ENCODE measurements at regions not wholly inside any gene's neighbourhood (a gene's known extent, or its start where the extent isn't known, plus 50 kb on each side); places are given as distances from the start of the nearest gene placed in this dataset.
"Not testable (repeated sequence)": the region's sequence is repeated elsewhere in the genome, so short reads cannot be mapped to it uniquely, and the experiment has no call there.

DNA sequence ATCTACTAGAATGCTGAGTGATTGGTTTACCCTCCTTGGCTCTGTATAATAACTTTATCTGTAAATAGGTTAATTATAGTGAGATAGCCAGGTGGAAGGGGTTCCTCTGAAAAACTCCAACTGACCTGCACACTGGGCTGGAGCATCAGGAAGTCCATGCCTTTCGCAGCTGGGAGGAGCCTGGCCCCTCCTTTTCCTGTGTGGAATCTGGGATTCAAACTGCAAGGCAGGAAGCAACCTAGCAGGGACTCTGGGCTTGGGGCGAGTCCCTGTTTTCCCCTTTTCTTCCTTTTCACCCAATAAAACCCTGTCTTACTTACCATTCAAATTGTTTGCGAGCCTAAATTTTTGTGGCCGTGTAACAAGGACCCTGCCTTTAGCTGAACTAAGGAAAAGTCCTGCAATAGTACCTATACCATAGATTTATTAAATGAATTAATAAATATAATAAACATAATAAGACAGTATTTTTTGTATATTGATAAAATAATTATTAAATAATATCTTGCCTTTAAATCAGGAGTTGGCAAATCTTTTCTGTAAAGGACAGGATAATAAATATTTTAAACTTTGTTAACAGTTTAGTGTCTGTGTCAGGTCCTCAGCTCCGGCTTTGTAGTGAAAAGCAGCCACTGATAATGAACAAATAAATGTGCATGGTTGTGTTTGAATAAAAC lies 406.2 kb upstream of the MMS22L start:
- DNase-seq: no peak

DNA sequence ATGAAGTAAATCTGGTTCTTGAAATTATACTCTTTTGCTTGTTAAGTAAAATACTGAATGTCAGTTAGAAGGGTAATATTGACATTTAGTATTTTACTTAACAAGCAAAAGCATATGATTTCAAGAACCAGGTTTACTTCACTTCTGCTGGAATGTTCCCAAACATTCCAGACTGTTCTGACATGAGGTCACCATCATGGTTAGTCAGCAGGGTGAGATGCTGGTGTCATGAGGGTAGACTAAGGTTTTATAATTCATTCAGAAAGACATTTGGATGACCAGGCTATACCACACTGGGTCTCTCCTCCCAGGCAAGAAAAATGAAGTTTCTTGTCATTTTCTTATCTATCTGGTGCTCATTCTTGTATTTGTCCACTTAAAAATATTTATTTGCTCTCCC lies 414.4 kb upstream of the MMS22L start:
- no peak for DNase-seq

GRCh38 chr6:97701801-97702200 lies 418.8 kb upstream of the MMS22L start:
- DNase-seq: no peak

DNA sequence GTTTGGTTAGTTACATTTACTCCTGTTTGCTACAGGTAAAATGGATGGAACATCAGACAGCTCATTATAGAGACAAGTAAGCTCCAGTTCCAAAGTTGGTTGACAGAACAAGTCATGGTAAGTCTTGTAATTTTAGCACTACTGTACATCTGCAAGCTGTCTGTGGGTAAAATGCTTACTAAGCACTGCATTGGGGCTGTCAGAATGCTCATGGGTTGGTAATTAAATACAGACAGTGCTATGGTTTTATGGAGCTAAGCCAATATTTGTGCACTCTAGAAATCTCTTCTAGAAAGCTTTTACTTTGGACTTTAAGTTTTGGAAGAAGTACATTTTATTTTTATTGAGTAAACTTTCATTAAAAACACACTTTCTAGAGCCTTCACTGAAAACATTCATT lies 419.2 kb upstream of the MMS22L start:
- no peak for DNase-seq

DNA sequence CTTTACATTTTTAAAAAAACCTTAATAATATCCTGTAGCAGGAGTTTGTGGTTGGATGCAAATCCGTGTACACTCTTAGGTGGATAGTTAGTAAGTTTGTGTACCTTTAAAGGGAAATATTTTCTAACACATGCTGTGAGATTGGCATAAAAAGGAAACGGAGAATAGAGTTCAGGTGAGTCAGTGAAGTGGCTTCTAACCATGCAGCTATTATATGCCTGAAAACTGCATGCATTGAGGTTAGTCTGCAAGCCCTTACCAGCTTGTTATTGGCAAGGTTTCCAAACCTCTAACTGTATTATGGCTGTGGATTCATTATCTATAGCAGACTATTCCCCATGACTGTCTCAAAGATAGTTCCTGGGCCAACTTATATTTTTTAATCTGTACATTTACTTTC lies 420.6 kb upstream of the MMS22L start:
- no peak for DNase-seq

DNA sequence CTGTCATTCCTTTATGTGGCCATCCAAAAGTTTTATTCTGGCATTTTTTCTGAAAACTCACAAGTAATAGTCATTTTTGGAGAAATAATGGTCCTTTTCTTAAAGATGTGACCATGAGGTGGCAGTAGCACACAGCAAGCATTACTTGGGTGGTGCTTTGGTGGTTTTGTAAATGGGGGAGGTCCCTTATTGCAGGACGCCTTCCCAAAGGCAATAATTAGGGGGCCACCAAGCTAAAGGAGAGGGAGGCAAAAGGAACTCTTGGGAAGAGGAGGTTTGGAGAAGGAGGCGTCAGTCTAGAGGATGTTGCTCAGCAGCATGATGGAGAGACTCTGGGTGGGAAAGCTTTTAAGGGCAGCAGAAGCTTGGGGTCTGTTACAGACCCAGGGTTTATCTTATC lies 422.6 kb upstream of the MMS22L start:
- DNase-seq: no peak

- no peak for DNase-seq
Measured at GRCh38 chr6:97712751-97713150, 429.7 kb upstream of the MMS22L start.

- DNase-seq: no peak
Measured at GRCh38 chr6:97714772-97715171, 431.8 kb upstream of the MMS22L start.

DNA sequence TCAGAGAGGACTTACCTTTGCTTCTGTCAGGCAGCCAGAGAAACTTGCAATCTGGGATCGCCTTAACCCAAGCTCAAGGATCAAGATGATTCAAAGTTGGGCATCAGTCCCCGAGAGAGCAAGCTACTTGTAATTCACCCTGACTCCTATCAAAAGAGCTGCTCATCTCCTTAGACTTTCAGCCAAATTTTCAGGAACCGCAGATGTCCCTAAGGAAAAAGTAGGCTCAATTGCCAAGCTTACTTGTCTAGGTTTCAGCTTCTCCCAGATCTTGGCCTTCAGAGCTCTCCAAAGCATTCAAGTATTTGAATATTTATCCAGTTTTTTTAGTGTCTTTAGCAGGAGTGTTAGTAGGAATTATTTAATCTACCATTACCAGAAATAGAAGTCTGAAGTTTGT lies 434.1 kb upstream of the MMS22L start:
- DNase-seq: no peak

DNA sequence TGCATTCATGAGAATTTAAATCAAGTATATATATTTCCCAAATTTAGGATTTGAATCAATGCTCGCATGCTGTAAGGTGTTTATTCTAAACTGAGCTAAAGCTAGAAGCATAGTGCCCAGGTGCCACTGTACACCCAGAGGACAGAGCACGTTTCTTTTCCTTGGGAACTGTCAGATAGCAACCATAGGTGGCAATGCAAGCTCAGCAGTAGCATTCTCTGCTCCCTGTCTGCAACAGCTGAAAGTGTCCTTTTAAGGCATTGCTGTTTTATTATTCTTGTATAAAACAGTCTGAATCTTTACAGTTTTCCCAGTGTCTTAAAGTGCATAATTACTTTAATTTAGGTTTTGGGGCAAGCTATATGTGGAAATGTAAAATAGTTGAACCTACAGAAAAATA lies 443.4 kb upstream of the MMS22L start:
- no peak for DNase-seq

GRCh38 chr6:97732045-97732444 lies 449.0 kb upstream of the MMS22L start:
- no peak for DNase-seq

GRCh38 chr6:97757575-97757974 lies 474.6 kb upstream of the MMS22L start:
- DNase-seq: no peak

DNA sequence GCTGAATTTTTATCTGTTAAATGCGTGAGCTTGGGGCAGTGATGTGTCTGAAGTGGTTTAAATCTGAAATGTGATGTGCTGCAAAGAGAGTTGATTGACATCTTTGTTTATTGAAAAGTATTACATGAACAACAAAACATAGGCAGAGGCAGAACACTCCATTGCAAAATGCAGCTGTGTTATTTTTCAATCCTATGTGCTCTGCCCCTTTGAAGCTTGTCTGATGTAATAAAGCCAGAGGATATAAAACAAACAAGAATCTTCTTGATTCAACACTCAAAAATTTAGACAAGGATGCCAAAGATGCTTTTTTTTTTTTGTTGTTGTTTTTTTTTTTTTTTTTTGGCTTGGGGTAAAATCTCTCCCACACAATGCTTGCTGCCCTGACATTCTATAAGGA lies 482.4 kb upstream of the MMS22L start:
- DNase-seq: no peak

GRCh38 chr6:97771372-97771771 lies 488.4 kb upstream of the MMS22L start:
- no peak for DNase-seq

DNA sequence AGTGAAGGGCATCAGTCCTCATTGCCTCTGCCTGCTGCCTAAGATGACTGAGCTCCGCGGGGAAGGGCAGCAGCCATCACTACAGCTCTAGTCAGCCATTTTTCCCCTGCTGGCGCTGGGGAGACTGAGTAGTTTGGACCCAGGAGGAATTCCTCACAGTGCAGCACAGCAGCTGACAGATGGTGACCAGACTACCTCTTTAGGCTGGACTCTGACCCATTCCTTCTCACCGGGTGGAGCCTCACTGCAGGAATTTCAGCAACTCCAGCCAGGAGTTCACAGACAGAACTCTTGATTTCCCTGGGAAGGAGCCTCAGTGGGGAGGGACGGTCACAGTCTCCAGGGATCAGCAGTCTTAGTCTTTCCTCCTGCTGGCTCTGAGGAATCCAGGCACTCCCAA lies 492.0 kb upstream of the MMS22L start:
- DNase-seq: no peak

DNA sequence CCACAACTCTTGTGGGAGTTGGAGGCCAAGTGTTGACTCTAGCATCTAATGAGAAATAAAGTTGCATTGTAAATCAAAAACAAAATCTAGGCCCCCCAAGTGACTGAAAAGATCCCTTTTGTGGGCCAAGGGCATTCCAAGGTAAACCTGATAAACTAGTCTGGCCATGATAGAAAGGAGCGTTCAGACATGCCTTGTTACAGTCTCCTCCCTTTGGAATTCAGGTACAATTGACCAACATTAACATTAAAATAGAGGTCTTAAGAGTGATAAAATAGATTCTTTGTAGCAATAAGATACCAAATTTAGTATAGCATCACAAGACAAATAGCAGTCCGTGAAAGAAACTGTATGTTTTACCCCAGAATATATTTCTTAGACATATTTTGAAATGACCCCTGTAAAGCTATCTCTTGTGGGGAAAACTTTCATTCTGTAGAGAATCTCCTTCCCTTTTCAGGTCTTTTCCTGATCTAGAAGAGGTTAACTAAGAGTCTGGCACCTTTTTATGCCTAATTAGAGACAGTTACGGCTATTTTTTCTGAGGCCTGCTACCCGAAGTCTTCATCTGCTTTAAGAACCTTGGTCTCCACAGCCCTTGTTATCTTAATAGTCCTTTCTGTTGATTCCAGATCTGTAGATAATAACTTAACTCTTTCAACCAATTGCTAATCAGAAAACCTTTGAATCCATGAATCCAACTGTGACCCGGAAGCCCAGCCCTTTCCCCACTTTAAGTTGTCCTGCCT lies 495.4 kb upstream of the MMS22L start:
- no peak for DNase-seq

DNA sequence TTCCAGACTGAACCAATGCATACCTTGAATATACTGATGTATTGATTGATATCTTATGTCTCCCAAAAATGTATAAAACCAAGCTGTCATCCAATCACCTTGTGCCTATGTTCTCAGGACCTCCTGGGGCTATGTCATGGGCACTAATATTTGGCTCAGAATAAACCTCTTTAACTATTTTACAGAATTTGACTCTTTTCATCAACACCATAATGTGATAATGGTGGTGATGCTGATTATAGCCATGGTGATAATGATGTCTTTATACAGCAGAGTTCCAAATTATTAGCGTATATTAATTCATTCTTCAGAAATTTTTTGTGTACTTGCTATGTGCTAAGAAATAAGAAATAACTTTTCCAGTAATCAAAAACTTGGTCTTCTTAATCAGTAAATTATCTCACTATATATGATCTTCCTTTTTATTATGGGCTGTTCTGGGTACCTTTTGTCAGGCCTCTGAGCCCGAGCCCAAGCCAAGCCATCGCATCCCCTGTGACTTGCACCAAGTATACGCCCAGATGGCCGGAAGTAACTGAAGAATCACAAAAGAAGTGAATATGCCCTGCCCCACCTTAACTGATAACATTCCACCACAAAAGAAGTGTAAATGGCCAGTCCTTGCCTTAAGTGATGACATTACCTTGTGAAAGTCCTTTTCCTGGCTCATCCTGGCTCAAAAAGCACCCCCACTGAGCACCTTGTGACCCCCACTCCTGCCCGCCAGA lies 496.2 kb upstream of the MMS22L start:
- DNase-seq: not testable (repeated sequence)

GRCh38 chr6:97790926-97791590 lies 508.0 kb upstream of the MMS22L start:
- no peak for DNase-seq

DNA sequence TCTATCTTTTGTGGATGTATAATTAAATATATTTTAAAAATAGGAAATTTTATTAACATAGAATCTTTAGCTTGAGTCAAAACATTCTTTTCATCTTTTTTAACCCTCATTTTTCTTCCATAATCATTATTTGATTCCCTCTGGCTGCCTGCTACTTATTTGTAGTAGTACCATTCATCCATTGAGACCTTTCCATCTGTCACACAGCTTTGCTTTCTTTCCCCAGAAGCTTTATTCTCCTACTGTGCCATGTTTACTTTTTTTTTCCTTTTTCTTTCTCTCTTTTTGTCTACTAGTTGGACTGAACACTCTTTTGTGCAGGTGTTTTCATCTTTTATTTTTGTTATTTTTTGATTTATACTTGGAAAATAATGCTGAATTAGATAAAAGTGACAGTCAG lies 522.6 kb upstream of the MMS22L start:
- no peak for DNase-seq

DNA sequence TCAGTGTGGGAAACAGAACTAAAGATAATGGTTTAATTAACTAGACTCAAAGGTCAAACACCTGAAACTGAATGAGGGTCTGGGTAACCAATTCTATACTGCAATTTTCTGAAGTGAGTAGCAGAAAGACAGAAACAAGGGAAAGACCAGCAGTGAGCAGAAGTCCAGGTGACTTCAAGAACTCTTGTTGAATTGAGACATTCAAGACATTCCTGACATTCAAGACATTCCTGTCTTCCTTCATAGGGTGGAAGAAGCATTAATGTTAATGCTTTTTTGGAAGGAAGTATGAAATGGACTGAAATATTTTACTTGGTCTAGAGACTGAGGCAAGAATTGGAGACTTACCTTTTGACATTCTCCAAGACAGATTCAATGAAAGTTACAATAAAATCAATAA lies 529.9 kb upstream of the MMS22L start:
- DNase-seq: no peak

- DNase-seq: no peak
Measured at GRCh38 chr6:97813889-97814567, 531.0 kb upstream of the MMS22L start.

- DNase-seq: no peak
Measured at GRCh38 chr6:97815301-97815812, 532.3 kb upstream of the MMS22L start.

GRCh38 chr6:97816526-97816925 lies 533.5 kb upstream of the MMS22L start:
- no peak for DNase-seq

All from right forelimb (tissue), 1 donor.